ENCODE measurements at regions not wholly inside any gene's neighbourhood (a gene's known extent, or its start where the extent isn't known, plus 50 kb on each side); places are given as distances from the start of the nearest gene placed in this dataset.

DNA sequence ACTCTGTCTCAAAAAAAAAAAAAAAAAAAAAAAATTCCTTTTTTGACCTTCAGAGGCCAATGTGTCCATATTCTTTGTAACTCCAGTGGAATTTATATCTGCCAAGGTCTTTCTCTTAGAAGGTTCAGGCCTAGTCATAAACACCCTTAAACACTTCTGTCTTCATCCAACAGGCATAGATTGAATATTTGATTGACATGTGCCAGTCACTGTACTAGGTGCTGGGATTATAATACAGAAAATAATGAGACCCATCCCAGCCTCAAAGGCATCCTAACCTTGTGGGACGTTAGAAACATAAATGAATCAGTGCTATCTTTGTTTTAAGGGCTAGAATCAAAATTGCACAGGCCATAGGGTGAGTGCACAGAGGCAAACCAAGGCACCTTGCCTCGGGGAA, 62.9 kb upstream of the SERBP1 start:
- H3K4me1 ChIP-seq (ENCODE audit: control insufficient read depth, insufficient read depth, low read length), result no peaks in the 10 kb centered on the region
- no peak overlapping the region for H3K27ac ChIP-seq (ENCODE audit: low read length)
- in situ Hi-C loops (cut with HindIII; ENCODE audit: low pct_unique_long_range_greater_than_20kb, low sequenced_read_pairs) (no loop called here), intact Hi-C loops (cut with micrococcal nuclease; ENCODE audit: unreplicated experiment) (no loop called here)
- no peaks in the 10 kb centered on the region for H3K9me3 ChIP-seq (ENCODE audit: control insufficient read depth, insufficient read depth, low read depth, low read length)
- DNase-seq (ENCODE audit: low read depth, low spot score) (no peak), ATAC-seq (no peak)
- ChIA-PET CTCF (no interaction called here), POLR2A (no interaction called here)
- H3K4me3 ChIP-seq (ENCODE audit: low read depth in 2 of 2, low read length in 2 of 2), result no peak overlapping the region
- BruUV-seq (replicated peaks), result no TSS peak
- H3K27me3 ChIP-seq (ENCODE audit: control insufficient read depth, insufficient read depth, low read length), result no peaks in the 10 kb centered on the region
- H3K36me3 ChIP-seq (ENCODE audit: control insufficient read depth, insufficient read depth, low read length), result no peaks in the 10 kb centered on the region
- TF ChIP-seq, protein P1, sequence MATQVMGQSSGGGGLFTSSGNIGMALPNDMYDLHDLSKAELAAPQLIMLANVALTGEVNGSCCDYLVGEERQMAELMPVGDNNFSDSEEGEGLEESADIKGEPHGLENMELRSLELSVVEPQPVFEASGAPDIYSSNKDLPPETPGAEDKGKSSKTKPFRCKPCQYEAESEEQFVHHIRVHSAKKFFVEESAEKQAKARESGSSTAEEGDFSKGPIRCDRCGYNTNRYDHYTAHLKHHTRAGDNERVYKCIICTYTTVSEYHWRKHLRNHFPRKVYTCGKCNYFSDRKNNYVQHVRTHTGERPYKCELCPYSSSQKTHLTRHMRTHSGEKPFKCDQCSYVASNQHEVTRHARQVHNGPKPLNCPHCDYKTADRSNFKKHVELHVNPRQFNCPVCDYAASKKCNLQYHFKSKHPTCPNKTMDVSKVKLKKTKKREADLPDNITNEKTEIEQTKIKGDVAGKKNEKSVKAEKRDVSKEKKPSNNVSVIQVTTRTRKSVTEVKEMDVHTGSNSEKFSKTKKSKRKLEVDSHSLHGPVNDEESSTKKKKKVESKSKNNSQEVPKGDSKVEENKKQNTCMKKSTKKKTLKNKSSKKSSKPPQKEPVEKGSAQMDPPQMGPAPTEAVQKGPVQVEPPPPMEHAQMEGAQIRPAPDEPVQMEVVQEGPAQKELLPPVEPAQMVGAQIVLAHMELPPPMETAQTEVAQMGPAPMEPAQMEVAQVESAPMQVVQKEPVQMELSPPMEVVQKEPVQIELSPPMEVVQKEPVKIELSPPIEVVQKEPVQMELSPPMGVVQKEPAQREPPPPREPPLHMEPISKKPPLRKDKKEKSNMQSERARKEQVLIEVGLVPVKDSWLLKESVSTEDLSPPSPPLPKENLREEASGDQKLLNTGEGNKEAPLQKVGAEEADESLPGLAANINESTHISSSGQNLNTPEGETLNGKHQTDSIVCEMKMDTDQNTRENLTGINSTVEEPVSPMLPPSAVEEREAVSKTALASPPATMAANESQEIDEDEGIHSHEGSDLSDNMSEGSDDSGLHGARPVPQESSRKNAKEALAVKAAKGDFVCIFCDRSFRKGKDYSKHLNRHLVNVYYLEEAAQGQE (IDR thresholded peaks at IDR 0.05; ENCODE audit: insufficient read depth in 1 of 2, low read depth in 2 of 2, low read length in 1 of 2), result no peak
- no peak for TF ChIP-seq SIN3A (IDR thresholded peaks at IDR 0.05; ENCODE audit: borderline replicate concordance, insufficient read depth, low read depth, low read length)
- TF ChIP-seq POLR2AphosphoS5 (IDR thresholded peaks at IDR 0.05; ENCODE audit: low read depth, low read length), result no peak
- TF ChIP-seq, protein P2, sequence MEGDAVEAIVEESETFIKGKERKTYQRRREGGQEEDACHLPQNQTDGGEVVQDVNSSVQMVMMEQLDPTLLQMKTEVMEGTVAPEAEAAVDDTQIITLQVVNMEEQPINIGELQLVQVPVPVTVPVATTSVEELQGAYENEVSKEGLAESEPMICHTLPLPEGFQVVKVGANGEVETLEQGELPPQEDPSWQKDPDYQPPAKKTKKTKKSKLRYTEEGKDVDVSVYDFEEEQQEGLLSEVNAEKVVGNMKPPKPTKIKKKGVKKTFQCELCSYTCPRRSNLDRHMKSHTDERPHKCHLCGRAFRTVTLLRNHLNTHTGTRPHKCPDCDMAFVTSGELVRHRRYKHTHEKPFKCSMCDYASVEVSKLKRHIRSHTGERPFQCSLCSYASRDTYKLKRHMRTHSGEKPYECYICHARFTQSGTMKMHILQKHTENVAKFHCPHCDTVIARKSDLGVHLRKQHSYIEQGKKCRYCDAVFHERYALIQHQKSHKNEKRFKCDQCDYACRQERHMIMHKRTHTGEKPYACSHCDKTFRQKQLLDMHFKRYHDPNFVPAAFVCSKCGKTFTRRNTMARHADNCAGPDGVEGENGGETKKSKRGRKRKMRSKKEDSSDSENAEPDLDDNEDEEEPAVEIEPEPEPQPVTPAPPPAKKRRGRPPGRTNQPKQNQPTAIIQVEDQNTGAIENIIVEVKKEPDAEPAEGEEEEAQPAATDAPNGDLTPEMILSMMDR (IDR thresholded peaks at IDR 0.05), result no peak
- TF ChIP-seq TCF7L2 (IDR thresholded peaks at IDR 0.05; ENCODE audit: low read depth, low read length), result no peak

DNA sequence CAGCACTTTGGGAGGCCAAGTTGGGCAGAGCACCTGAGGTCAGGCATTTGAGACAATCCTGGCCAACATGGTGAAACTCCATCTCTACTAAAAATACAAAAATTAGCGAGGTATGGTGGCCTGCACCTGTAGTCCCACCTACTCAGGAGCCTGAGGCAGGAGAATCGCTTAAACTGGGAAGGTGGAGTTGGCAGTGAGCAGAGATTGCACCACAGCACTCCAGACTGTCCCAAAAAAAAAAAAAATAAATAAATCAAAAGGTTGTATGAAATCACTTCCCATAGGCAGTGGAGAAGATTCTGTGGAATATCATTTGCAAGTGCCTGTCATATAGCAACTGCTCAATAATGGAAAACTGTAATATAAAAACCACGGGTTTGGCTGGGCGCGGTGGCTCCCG, 65.1 kb upstream of the SERBP1 start:
- no peak for TF ChIP-seq SIN3A (IDR thresholded peaks at IDR 0.05; ENCODE audit: borderline replicate concordance, insufficient read depth, low read depth, low read length)
- TF ChIP-seq TCF7L2 (IDR thresholded peaks at IDR 0.05; ENCODE audit: low read depth, low read length), result no peak
- TF ChIP-seq, protein P1 (IDR thresholded peaks at IDR 0.05; ENCODE audit: insufficient read depth in 1 of 2, low read depth in 2 of 2, low read length in 1 of 2), result no peak
- TF ChIP-seq, protein P2 (IDR thresholded peaks at IDR 0.05), result no peak
- TF ChIP-seq POLR2AphosphoS5 (IDR thresholded peaks at IDR 0.05; ENCODE audit: low read depth, low read length), result no peak
- Histone ChIP-seq H3K27me3 (ENCODE audit: control insufficient read depth, insufficient read depth, low read length) (no peaks in the 10 kb centered on the region), H3K9me3 (ENCODE audit: control insufficient read depth, insufficient read depth, low read depth, low read length) (no peaks in the 10 kb centered on the region), H3K36me3 (ENCODE audit: control insufficient read depth, insufficient read depth, low read length) (no peaks in the 10 kb centered on the region), H3K27ac (ENCODE audit: low read length) (no peak overlapping the region), H3K4me3 (ENCODE audit: low read depth in 2 of 2, low read length in 2 of 2) (no peak overlapping the region), H3K4me1 (ENCODE audit: control insufficient read depth, insufficient read depth, low read length) (no peaks in the 10 kb centered on the region)
- ChIA-PET POLR2A (no interaction called here), CTCF (no interaction called here)
- in situ Hi-C loops (cut with HindIII; ENCODE audit: low pct_unique_long_range_greater_than_20kb, low sequenced_read_pairs) (no loop called here), intact Hi-C loops (cut with micrococcal nuclease; ENCODE audit: unreplicated experiment) (no loop called here)
- ATAC-seq (no peak), DNase-seq (ENCODE audit: low read depth, low spot score) (no peak)
- no TSS peak for BruUV-seq (replicated peaks)
